ENCODE measurements at regions not wholly inside any gene's neighbourhood (a gene's known extent, or its start where the extent isn't known, plus 50 kb on each side); places are given as distances from the start of the nearest gene placed in this dataset.

GRCh38 chr2:120520929-120521912 is 175.3 kb downstream of the INHBB start:
- TF ChIP-seq CTCF (IDR thresholded peaks at IDR 0.05) (peak; percentile 56 to 83 (median 76)), POLR2AphosphoS5 (IDR thresholded peaks at IDR 0.05) (no peak)
